SW480 (cell line): ENCODE measurements at regions not wholly inside any gene's neighbourhood (a gene's known extent, or its start where the extent isn't known, plus 50 kb on each side); places are given as distances from the start of the nearest gene placed in this dataset.

Experiments
- DNase-seq: peaks from one replicate; pipeline ENCODE4 v3.0.0-alpha.2; 2016; ENCODE audit warnings: low spot score

- peak; percentile 27 for DNase-seq
Measured at GRCh38 chr17:68740555-68741447, 139.6 kb upstream of the FAM20A start.

- DNase-seq = no peak
Measured at GRCh38 chr17:68737761-68738443, 136.7 kb upstream of the FAM20A start.

- no peak for DNase-seq
Measured at GRCh38 chr17:68734931-68735330, 133.8 kb upstream of the FAM20A start.

- no peak for DNase-seq
Measured at GRCh38 chr17:68734187-68734900, 133.2 kb upstream of the FAM20A start.

GRCh38 chr17:68733241-68734176 lies 132.3 kb upstream of the FAM20A start:
- no peak for DNase-seq

- DNase-seq = no peak
Measured at GRCh38 chr17:68732301-68732749, 131.2 kb upstream of the FAM20A start.

GRCh38 chr17:68731465-68731864 lies 130.3 kb upstream of the FAM20A start:
- no peak for DNase-seq

- no peak for DNase-seq
Measured at GRCh38 chr17:68719431-68719830, 118.3 kb upstream of the FAM20A start.

GRCh38 chr17:68718926-68719325 lies 117.8 kb upstream of the FAM20A start:
- DNase-seq = no peak

- DNase-seq = no peak
Measured at GRCh38 chr17:68718465-68718864, 117.3 kb upstream of the FAM20A start.

GRCh38 chr17:68714676-68715075 lies 113.5 kb upstream of the FAM20A start:
- no peak for DNase-seq

- DNase-seq = no peak
Measured at GRCh38 chr17:68711858-68712257, 110.7 kb upstream of the FAM20A start.

GRCh38 chr17:68710976-68711375 lies 109.8 kb upstream of the FAM20A start:
- DNase-seq = no peak

- DNase-seq = no peak
Measured at GRCh38 chr17:68710035-68710780, 109.0 kb upstream of the FAM20A start.

- DNase-seq = no peak
Measured at GRCh38 chr17:68709461-68709860, 108.3 kb upstream of the FAM20A start.

GRCh38 chr17:68707031-68707430 lies 105.9 kb upstream of the FAM20A start:
- DNase-seq = no peak

- DNase-seq = no peak
Measured at GRCh38 chr17:68706356-68706920, 105.3 kb upstream of the FAM20A start.

- DNase-seq = no peak
Measured at GRCh38 chr17:68705714-68706076, 104.5 kb upstream of the FAM20A start.

GRCh38 chr17:68704871-68705713 lies 103.9 kb upstream of the FAM20A start:
- DNase-seq = peak; percentile 72

GRCh38 chr17:68701046-68701445 lies 99.9 kb upstream of the FAM20A start:
- DNase-seq = no peak
